Non-pigmented ciliary epithelial cell (primary cell): ENCODE measurements at regions not wholly inside any gene's neighbourhood (a gene's known extent, or its start where the extent isn't known, plus 50 kb on each side); places are given as distances from the start of the nearest gene placed in this dataset.
"Not testable (repeated sequence)": the region's sequence is repeated elsewhere in the genome, so short reads cannot be mapped to it uniquely, and the experiment has no call there.

Experiments used
- DNase-seq: peaks from one replicate; pipeline ENCODE4 v3.0.0-alpha.2; 2010; ENCODE audit warnings: low read depth

DNA sequence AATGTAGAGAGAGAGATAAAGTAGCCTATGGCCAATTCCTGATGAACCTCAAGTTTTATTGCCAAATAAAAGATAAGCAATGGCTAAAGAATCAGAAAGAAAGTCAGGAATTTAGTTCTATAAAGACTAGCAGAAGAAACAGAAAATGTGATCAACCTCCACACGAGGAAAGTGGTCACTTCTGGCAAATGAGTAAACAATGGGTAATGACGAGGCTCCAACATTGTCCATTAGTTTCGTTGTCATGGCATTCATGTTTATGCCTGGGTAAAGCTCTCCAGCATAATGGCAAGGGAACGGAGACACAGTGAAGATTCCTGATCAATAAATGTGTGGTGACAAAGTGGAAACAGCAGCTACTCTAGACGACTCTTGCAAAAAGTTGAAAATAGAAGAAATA, 341.8 kb upstream of the CTNND2 start:
- DNase-seq, result no peak

DNA sequence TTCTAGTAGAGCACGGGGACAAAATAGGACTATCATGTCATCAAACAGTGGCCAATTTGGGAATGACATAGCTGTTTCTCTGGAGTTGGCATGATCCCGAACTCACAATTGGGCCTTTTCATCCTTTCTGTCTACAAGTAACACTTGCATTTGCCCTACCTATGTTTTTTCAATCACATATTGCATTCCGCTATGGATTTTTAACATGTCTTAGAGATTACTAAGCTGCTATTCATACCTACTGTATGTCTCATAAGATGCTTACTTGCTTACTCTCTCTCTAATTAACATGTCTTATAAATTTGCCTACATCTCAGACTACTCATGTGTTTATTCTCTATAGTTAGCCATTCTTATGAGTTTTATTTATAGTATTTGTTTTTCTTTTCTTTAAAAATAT, 341.2 kb upstream of the CTNND2 start:
- no peak for DNase-seq

DNA sequence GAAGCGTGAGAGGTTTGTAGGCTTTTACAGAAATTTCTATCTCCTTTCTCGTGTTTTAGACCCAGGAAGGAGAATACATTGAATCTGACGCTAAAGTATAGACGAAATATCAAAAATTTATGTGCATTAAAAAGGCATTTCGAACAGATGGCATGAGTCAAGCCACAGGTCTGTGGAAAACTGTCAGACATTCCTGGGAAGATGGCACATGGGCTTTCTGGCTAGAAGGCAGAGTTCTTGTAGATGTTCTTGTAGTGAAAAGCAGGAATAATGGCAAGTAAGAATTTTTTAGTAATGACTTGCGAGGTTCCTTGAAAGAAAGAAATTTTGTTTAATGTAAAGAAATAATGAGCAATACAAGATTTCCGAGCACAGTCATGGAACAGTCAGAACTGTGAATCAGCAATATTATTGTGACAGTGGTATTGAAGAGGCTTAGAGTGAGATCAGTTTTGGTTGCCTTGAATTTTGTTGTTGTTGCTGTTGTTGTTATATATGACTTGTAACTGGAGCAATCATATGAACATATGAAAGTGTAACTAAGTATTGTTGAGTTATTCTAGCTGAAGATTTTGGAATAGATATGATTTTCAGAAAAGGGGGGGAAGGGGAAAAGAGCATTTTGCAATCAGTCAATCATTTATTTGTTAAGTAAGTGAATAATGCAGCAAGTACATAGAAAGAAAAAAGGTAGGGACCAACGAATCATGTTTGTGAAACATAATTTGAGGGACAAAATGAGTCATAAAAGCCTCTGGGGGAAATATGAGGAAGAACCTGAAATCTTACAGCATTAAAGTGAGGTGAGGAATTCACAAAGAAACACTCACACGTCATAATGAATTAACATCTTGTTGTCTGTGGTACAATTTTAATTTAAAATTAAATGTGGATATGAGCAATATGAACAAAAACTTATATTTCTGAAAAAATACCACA, 339.0 kb upstream of the CTNND2 start:
- DNase-seq, result no peak

DNA sequence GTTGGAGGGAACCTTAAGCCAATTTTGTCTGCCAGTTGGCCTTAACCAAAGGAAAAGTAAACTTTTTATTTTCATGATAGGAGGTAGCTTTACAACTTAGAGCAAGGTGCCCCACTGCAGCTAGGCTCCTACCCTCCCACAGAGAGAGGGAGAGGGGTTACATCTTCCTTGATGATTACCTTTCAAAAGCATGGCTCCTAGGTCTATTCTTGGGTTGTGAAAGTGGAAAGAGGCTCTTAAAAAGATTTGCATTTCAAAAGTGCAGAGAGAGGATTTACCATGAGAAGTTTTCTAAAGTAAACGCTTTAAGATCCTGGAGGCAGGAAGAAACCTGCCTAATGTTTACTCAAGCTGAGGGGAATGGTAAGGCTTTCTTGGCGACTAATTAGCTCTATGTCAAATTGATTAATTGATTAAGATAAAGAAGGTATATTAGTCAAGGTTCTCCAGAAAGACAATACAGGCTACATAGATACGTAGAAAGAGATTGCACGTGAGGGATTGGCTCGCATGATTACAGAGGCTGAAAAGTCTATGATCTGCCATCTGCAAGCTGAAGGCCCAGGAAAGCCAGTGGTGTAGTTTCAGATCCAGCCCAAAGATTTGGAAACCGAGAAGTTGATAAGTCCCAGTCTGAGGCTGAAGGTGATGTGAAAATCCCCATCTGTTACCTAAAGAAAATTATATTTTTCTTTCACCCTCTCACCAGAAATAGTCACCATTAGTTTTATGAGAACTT, 333.8 kb upstream of the CTNND2 start:
- DNase-seq, result no peak

DNA sequence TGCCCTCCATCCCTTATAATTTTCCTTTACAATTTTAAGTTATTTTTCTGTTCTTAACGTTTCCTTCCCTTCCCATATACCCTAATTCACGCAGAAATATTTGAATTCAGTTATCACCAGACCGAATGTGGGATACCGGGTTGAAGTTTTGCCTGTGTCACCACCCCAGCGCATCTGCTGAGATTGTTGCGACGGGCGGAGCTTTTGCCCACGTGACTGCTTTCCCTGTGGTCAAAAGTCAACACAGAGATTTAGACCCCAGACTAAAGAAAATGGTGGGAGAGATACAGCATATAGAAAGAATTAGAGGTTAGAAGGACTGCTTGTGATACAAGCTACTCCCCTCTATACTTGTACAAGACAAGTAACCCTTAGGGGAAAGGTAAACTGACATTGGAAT, 326.4 kb upstream of the CTNND2 start:
- no peak for DNase-seq

DNA sequence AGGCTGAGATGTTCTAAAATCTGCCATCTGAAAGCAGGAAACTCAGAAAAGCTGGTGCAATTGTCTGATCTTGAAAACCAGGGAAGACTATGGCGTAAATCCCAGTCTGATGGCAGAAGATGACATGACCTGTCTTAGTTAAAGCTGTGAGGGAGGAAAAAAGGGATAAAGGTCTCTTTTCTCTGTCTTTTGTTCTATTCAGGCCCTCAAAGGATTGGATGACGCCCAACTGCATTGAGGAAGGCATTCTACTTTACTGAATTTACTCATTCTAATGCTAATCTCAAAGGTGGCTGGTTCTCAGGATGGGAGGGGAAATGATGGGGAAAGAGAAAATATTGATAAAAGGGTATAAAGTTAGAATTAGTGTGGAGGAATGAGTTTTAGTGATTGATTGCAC, 312.8 kb upstream of the CTNND2 start:
- no peak for DNase-seq

DNA sequence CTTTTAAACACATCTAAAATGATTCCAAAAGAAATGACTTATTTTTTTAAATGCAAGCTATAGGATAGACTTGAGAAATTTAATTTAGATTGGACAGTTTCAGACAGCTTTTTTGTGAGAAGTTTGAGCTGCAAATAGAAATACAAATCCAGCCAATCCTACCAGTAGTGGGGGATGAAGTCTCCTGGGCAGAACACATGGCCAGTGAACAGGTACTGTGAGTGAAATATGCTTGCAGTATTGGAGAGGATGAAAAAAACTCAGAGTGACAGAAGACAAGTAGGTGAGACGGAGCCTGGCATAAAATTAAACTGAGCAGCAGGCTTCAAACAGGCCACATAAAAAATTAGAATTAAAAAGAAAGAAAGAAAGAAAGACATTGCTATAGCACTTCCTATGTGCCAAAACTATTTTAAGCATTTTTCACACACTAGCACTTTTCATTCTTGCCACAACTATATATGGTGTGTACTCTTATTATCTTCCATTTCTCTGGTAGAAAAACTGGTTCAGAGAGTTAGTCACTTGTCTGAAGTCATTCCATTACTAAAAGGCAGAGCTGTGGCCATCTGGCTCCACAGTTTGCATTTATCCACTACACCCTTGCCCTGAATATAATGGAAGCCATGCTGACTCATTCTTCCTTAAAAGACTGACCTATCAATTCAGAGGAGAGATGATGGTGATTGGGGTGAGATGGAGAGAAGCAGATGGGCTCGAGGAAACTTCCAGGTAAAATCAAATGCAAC, 310.2 kb upstream of the CTNND2 start:
- no peak for DNase-seq

DNA sequence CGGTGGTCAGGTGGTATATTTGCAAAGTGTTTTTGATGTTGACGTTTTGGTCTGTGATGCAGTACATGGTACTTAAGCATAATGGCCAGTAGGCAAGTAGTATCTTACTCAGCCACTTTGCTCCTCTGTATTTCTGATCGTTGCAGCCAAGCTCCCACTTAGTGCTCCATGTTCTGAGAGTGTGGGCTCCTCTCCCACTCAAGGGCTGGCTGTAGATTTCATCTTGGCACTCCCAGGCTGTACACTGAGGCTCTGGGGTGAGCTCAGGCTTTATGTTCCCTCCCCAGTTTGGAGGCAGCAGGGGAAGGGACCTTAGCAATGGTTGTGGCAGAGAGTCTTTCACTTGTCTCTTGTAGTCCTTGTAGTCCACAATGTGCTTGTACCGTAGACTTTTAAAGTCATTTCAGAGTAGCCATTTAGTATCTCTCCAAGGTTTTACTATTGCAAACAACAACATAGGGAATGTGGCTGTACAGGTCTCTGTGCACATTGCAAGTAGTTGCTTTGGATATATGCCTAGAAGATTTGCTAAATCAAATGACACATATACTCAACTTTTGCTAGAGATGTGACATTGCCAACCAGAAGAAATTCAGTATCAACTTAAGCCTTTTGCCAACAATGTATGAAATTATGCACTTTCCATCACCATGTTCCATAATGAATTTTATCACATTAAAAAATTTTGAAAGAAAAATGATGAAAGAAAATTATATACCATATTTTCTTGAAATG, 304.3 kb upstream of the CTNND2 start:
- no peak for DNase-seq

DNA sequence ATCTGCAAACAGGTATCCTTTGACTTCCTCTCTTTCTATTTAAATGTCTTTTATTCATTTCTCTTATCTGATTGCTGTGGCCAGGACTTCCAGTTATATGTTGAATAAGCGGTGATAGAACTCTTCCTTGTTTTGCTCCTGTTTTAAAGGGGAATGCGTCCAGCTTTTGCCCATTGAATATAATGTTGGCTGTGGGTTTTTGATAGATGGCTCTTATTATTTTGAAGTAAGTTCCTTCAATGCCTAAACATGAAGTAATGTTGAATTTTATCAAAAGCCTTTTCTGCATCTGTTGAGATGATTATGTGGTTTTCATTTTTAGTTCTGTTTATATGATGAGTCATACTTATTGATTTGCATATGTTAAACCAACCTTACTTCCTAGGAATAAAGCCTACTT, 300.5 kb upstream of the CTNND2 start:
- DNase-seq, result no peak

DNA sequence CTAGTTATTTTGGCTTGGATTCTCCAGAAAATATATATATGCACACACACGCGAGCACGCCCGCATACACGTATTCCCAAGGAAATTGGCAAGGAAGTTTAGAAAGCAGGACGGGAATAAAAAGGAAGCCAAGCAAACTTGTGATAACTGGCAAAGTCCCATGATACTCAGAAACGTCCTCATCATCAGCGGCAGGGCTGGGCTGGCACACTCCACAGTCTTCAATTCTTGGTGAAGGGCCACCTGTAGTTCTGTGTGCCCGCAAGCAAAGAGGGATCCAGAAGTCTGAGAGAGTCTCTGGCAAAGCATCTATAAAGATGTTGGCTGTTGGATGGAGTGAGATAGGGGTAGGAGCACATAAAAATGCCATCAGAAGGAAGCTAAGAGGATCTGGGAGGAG, 289.3 kb upstream of the CTNND2 start:
- no peak for DNase-seq

DNA sequence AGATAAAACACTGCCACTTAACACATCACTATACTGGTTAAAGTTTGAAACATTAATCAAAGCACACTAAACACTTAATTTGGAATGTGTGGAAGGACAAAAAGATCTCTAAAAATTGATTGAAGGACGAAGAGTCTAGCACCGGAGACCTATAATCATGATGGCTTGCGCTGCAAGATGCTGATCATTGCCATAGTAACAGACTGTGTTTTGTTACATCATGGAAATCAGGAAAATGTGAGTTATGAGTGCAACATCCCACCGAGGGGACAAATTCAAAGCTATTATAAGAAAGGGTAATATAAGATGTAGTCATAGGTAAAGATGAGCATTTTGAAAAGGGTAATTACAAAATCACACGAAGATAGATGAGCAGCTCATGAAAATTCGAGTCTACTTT, 278.8 kb upstream of the CTNND2 start:
- no peak for DNase-seq

DNA sequence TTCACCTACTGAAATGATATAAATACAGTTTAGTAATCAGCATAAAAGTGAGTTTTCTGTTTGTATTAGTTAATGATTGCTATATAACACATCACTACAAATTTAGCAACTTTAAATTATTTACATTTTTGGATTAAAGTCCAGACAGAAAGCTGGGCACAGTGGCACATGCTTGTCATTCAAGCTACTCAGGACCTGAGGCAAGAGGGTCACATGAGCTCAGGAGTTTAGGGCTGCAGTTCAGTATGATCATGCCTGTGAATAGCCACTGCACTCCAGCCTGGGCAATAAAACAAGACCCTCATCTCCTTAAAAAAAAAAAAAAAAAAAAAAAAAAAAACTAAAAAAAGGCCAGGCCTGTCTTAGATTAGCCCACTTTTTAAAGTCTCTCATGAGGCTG, 273.6 kb upstream of the CTNND2 start:
- no peak for DNase-seq

DNA sequence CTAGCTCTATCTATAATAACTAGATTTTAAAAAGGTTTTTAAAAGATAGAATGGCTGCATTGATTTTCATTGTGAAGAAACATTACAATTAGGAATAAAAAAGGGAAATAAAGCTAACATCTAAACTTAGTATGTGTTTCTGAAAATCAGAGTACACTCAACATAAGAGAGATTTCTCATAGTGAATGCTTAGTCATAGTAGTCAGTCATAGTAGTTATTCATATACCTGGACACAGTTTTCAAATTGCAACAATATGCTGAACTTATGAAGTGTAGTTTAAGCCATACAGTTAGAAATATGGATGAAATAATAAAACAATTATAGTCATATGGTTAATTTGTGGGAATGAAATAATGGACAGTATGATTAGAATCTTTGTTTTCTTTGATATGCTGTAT, 273.0 kb upstream of the CTNND2 start:
- DNase-seq, result no peak

DNA sequence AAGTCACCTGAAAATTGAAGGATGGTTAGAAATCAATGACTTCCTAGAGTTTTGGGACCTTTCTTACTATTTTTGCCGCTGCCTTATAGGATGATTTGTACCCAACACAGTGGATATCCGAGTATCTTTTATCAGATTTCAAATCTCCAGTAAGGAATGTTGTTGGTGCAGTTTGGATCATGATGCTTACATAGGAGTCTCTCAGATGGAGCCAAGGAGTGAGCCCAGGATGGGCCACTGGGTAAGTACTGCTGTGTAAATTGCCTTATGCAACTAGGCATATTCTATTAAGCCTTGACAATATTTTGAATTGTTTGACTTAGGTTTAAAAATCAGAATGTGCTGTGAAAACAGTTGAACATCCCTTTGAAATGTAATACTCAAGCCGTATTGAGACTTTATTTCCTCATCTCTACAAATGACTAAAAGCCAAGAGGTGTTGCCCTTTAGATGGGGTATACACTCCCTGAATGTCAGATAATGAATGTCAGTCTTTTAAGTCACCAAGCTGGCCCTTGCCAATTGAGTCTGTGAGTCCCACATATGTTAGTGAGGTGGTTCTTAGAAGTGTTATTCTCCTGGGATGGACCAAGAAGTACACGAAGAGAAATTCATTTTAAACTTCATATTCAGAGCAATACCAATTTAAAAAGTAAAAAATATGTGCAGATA, 271.8 kb upstream of the CTNND2 start:
- DNase-seq, result no peak

DNA sequence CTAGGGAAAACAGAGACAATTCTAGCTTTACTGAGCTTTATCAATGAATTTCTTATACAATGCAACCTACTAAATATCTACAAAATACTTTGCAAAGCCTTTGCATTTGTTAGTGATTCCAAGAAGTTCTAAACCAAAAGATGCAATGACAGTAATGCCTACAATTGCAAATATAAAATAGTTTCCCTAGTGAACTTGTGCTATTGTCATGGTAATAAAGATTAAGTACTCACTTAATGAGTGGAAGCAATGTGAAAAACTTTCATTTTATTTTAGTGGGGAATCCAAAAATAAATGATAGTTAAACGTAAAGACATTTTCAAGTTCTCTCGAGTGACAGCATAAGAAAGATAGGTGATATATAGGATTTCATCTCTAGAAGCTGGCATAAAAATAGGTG, 270.5 kb upstream of the CTNND2 start:
- no peak for DNase-seq

DNA sequence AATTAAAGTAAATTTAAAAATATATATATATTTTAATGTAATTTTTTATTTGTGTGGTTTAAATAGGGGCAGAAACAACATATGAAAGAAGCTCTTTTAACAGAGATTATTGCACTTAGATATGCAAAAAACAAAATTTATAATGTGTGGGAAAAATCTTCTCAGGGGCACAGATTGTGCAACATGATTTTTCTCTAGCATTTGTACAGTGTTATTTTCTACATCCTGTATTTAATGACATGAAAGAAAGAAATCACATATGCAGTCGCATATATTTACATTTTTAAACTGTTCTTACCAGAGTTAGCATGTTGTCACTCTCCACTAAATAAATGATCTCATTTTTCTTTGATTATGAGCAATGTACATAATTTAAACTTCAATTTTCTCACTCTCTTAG, 265.3 kb upstream of the CTNND2 start:
- DNase-seq, result no peak

DNA sequence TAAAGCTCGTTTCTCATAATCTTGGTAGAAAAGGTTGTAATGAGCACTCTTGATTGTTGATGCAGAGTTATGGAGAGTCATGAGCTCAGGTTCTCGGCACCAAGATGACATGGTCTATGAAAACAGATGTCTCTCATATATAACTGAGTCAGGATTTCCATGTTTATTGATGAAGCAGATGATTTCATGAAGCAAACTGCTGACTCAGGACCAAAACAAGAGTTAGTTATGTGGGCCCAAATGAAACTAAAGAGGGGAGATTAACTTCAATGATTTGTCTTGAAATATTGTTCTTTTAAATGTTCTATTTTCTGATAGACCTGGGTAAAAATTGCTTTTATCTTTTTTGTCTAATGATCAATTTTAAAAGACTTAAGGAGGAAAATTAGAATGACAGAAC, 258.6 kb upstream of the CTNND2 start:
- DNase-seq, result no peak

DNA sequence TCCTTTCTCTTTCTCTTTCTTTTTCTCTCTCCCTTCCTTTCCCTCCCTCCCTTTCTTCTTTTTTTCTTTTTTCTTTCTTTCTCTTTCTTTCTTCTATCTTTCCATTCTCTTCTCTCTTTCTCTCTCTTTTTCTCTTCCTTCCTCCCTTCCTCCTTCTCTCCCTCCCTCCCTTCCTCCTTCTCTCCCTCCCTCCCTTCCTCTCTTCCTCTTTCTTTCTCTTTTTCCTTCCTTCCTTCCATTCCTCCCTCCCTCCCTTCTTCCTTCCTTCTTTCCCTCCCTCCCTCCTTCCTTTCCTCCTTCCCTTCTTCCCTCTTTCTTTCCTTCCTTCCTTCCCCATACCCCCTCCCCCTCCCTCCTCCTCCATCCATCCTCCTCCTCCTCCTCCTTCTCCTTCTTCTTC, 243.3 kb upstream of the CTNND2 start:
- no peak for DNase-seq

DNA sequence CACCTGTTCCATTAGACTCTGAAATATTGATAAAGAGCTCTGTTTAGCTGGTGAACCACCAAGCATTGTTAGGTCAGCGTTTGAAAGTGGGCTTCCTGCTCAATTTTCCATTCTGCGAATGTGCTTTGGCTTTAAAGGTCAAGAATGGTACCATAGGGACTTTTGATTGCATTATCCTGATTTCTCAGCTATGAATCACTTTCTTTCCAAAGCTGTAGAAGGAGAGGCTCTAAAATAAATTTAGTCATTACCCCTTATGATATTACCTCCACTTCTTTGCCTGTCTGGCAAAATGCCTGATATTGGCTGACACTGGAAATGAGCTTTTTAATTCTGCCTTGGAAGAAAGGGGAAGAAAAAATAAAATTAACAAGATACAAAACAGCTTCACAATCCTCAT, 237.2 kb upstream of the CTNND2 start:
- DNase-seq, result no peak

DNA sequence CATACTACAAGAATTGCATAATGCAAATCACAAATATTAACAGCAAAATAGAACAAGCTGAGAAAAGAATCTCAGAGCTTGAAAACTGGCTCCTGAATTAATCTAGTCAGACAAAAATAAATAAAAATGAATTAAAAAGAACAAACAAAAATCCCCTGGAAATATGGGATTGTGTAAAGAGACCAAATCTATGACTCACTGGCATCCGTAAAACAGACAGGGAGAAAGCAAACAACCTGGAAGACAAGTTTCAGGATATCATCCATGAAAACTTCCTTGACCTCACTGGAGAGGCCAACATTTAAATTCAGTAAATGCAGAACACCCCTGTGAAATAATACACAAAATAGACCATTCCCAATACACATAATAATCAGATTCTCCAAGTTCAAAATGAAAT, 229.3 kb upstream of the CTNND2 start:
- no peak for DNase-seq

DNA sequence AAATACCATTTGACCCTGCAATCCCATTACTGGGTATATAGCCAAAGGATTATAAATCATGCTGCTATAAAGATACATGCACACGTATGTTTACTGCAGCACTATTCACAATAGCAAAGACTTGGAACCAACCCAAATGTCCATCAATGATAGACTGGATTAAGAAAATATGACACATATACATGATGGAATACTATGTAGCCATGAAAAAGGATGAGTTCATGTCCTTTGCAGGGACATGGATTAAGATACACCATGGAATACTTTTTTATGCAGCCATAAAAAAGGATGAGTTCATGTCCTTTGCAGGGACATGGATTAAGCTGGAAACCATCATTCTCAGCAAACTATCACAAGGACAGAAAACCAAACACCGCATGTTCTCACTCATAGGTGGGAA, 226.8 kb upstream of the CTNND2 start:
- DNase-seq, result not testable (repeated sequence)

DNA sequence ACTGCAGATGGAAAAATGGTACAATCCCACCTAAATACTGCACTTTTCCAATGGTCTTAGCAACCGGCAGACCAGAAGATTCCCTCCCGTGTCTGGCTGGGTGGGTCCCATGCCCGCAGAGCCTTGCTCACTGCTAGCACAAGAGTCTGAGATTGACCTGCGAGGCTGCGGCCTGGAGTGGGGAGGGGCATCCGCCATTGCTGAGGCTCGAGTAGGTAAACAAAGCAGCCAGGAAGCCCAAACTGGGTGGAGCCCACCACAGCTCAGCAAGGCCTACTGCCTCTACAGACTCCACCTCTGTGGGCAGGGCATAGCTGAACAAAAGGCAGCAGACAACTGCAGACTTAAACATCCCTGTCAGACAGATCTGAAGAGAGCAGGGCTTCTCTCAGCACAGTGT, 221.6 kb upstream of the CTNND2 start:
- no peak for DNase-seq
